ENCODE measurements at regions not wholly inside any gene's neighbourhood (a gene's known extent, or its start where the extent isn't known, plus 50 kb on each side); places are given as distances from the start of the nearest gene placed in this dataset.

DNA sequence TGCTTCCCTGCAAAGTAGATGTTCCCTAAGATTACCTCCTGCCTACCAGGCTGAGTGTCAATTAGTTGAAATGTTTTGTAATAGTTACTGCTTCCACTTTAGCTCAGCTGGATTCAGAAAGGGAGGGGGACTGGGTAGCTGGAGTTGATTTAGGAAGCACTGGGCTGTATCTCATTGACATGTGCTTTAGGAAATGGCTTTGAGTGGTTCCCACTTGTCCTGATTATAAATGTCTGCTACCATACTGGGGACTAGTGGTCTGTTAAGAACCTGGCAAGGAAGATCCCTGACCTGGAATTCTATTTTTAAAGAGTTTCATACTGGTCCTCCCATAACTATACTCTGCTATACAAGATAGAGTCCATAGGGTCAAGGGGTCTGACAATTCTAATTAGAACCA is 363.9 kb upstream of the PPP1R2C start:
- no peak for TF ChIP-seq ZFX (IDR thresholded peaks at IDR 0.05)
- TF ChIP-seq, protein P1, sequence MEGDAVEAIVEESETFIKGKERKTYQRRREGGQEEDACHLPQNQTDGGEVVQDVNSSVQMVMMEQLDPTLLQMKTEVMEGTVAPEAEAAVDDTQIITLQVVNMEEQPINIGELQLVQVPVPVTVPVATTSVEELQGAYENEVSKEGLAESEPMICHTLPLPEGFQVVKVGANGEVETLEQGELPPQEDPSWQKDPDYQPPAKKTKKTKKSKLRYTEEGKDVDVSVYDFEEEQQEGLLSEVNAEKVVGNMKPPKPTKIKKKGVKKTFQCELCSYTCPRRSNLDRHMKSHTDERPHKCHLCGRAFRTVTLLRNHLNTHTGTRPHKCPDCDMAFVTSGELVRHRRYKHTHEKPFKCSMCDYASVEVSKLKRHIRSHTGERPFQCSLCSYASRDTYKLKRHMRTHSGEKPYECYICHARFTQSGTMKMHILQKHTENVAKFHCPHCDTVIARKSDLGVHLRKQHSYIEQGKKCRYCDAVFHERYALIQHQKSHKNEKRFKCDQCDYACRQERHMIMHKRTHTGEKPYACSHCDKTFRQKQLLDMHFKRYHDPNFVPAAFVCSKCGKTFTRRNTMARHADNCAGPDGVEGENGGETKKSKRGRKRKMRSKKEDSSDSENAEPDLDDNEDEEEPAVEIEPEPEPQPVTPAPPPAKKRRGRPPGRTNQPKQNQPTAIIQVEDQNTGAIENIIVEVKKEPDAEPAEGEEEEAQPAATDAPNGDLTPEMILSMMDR (conservative IDR thresholded peaks at IDR 0.05): no peak
- H3K27ac ChIP-seq: no peak overlapping the region

DNA sequence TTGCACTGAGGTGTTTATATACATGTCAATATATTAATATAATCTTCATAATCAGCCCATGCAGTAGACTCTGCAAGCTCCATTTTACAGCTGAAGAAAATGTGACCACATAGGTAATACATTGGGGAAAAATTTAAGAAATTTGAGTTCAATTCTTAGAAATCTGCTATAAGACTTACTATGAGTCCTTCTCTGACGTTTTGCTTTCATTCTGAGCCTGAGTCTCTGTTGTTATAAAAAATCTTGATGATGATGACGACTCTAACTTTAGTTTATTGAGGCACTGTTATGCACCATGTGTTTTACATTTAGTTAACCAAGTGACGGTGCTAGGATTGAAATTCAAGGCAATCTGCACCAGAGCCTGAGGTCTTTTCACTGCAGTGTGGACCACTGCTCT is 370.3 kb upstream of the PPP1R2C start:
- H3K27ac ChIP-seq: no peak overlapping the region
- TF ChIP-seq ZFX (IDR thresholded peaks at IDR 0.05): no peak
- TF ChIP-seq, protein P1 (conservative IDR thresholded peaks at IDR 0.05): no peak

DNA sequence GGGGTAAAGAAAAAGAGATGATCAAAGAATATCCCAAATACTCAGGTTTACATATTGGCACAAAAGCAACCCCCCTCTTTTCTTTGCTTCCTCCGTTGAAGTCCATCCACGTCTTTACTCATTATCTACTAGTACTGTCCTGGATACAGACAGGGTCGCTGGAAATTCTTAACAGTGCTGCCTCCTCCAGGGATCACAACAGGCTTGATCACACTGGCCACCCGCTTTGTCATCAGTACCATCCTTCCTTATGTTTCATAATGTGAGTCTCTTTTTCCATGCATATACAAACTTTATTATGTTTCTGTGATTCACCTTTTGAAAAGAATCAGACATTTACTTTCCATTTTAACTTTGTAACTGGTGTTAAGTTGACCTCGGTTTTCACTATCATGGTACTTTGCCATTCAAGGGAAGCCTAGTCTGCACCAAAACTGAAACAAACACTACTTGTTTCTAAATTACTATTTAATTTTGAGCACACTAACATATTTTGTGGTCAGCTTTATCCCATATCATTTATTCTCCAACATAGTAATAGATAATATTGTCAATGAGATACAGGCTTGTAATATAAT is 387.5 kb upstream of the PPP1R2C start:
- H3K27ac ChIP-seq: no peak overlapping the region
- TF ChIP-seq, protein P1 (conservative IDR thresholded peaks at IDR 0.05): no peak
- TF ChIP-seq ZFX (IDR thresholded peaks at IDR 0.05): no peak

DNA sequence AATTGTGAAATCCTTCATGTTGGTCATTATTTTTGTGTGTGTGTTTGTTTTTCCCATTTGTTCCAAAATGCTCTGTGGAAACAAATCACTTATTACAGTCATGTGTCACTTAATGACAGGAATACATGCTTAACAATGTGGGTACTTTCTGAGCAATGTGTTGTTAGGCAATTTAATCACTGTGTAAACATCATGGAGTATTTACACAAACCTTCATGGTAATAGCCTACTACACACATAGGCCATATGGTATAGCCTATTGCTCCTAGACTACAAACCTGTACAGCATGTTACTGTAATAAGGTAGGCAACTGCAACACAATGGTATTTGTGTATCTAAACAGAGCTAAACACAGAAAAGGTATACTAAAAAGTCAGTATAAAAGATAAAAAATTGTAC is 388.9 kb upstream of the PPP1R2C start:
- TF ChIP-seq, protein P1 (conservative IDR thresholded peaks at IDR 0.05): no peak
- TF ChIP-seq ZFX (IDR thresholded peaks at IDR 0.05): no peak
- H3K27ac ChIP-seq: no peak overlapping the region

DNA sequence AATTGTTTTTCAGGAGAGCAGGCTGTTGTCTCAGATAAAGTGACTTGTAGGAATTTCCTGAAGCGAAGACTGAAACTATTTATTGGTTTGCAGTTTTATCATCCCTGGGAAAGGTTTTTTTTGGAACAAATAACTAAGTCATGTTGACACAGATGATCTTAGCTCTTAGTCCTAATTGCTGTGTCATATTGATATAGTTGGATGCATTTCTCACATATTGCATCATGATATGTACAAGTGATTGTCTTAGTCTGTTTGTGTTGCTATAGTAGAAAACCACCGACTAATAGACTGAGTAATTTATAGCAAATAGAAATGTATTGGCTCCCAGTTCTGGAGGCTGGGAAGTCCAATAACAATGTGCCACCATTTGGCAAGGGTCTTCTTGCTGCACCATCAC is 397.5 kb upstream of the PPP1R2C start:
- TF ChIP-seq ZFX (IDR thresholded peaks at IDR 0.05): no peak
- TF ChIP-seq, protein P1 (conservative IDR thresholded peaks at IDR 0.05): no peak
- H3K27ac ChIP-seq: no peak overlapping the region

DNA sequence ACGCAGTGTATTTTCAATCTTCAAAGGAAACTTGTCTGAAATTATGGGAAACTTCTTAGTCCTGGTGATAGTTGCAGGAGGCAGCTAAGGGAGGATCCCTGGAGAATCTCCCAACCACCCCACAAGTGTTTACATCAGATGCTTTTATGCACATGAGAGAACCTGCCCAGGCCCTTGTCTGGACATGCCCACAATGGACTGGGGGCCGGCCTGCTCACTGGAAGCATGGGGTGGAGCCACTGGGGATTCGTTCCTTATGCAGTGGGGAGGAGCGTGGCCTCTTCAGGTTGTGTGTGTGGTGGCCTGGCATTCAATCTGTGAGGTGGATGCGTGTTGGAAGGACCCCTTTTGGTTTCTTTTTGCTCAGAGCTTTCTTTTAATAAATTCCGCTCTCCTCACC is 398.7 kb upstream of the PPP1R2C start:
- H3K27ac ChIP-seq: no peak overlapping the region
- TF ChIP-seq ZFX (IDR thresholded peaks at IDR 0.05): no peak
- TF ChIP-seq, protein P1 (conservative IDR thresholded peaks at IDR 0.05): no peak

DNA sequence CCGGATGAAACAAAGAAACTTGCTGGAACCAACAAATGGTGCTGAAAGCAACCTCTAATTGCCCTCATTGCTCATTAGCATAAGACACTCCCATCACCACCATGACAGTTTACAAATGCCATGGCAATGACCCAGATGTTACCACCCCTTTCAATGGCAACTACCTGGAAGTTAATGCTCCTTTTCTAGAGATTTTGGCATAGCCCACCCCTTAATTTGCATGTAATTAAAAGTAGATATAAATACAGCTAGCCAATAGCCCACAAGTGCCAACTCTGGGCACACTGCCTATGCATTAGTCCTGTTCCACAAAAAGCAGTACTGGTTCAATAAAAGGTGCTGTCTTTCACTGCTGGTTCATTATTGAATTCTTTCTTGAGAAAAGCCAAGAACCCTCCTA is 410.3 kb upstream of the PPP1R2C start:
- TF ChIP-seq ZFX (IDR thresholded peaks at IDR 0.05): no peak
- TF ChIP-seq, protein P1 (conservative IDR thresholded peaks at IDR 0.05): no peak
- no peak overlapping the region for H3K27ac ChIP-seq
